ENCODE measurements at regions not wholly inside any gene's neighbourhood (a gene's known extent, or its start where the extent isn't known, plus 50 kb on each side); places are given as distances from the start of the nearest gene placed in this dataset.

DNA sequence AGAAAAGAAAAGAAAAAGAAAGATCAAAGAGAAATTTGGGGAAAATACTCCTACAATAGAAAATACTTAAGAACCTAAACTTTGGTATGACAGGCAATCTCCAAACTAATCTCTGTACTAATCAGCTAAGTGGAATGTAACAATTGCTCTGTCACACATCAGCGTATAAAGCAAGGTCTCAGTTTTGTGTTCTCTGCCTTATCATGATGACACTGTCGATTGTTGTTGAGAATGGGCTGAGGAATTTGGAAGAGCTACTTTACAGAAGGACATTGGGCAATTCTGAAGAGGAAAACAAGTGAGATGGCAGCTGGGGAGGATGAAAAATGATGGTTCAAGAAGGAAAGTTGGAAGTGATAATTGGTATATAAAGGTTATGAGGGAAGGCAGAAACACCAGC is 486.0 kb upstream of the HTR2C start:
- TF ChIP-seq, protein P1, sequence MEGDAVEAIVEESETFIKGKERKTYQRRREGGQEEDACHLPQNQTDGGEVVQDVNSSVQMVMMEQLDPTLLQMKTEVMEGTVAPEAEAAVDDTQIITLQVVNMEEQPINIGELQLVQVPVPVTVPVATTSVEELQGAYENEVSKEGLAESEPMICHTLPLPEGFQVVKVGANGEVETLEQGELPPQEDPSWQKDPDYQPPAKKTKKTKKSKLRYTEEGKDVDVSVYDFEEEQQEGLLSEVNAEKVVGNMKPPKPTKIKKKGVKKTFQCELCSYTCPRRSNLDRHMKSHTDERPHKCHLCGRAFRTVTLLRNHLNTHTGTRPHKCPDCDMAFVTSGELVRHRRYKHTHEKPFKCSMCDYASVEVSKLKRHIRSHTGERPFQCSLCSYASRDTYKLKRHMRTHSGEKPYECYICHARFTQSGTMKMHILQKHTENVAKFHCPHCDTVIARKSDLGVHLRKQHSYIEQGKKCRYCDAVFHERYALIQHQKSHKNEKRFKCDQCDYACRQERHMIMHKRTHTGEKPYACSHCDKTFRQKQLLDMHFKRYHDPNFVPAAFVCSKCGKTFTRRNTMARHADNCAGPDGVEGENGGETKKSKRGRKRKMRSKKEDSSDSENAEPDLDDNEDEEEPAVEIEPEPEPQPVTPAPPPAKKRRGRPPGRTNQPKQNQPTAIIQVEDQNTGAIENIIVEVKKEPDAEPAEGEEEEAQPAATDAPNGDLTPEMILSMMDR (IDR thresholded peaks at IDR 0.05; ENCODE audit: insufficient read depth, low read length): no peak
- no peak for TF ChIP-seq POLR2AphosphoS5 (IDR thresholded peaks at IDR 0.05; ENCODE audit: low read depth)
- TF ChIP-seq, protein P2, sequence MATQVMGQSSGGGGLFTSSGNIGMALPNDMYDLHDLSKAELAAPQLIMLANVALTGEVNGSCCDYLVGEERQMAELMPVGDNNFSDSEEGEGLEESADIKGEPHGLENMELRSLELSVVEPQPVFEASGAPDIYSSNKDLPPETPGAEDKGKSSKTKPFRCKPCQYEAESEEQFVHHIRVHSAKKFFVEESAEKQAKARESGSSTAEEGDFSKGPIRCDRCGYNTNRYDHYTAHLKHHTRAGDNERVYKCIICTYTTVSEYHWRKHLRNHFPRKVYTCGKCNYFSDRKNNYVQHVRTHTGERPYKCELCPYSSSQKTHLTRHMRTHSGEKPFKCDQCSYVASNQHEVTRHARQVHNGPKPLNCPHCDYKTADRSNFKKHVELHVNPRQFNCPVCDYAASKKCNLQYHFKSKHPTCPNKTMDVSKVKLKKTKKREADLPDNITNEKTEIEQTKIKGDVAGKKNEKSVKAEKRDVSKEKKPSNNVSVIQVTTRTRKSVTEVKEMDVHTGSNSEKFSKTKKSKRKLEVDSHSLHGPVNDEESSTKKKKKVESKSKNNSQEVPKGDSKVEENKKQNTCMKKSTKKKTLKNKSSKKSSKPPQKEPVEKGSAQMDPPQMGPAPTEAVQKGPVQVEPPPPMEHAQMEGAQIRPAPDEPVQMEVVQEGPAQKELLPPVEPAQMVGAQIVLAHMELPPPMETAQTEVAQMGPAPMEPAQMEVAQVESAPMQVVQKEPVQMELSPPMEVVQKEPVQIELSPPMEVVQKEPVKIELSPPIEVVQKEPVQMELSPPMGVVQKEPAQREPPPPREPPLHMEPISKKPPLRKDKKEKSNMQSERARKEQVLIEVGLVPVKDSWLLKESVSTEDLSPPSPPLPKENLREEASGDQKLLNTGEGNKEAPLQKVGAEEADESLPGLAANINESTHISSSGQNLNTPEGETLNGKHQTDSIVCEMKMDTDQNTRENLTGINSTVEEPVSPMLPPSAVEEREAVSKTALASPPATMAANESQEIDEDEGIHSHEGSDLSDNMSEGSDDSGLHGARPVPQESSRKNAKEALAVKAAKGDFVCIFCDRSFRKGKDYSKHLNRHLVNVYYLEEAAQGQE (IDR thresholded peaks at IDR 0.05; ENCODE audit: insufficient replicate concordance, low read depth): no peak
